SK-N-SH treated with all-trans-retinoic acid at 6 μM for 48 hours (cell line): ENCODE measurements at regions not wholly inside any gene's neighbourhood (a gene's known extent, or its start where the extent isn't known, plus 50 kb on each side); places are given as distances from the start of the nearest gene placed in this dataset.

Source experiments
- ATAC-seq: fragments of 200-7000 bp; cut with Tn5 transposase; 3 replicates; pipeline ENCODE4 v1.9.1; 2020; ENCODE audit warnings: mild to moderate bottlenecking, moderate library complexity
- ARNTL ChIP-seq: fragments of 450-650 bp; formaldehyde crosslinking; IDR thresholded peaks from 2 replicates; pipeline ENCODE4 v1.5.0; 2020; ENCODE audit warnings: low read depth, mild to moderate bottlenecking, moderate library complexity, borderline replicate concordance
- BACH2 ChIP-seq: fragments of 250-450 bp; sonication (Bioruptor Pico); IDR thresholded peaks from 2 replicates; pipeline ENCODE4 v1.9.0; 2021; ENCODE audit warnings: mild to moderate bottlenecking, borderline replicate concordance
- CSDC2 ChIP-seq: fragments of 250-450 bp; sonication (Bioruptor Pico); IDR thresholded peaks from 2 replicates; pipeline ENCODE4 v1.5.0; 2020; ENCODE audit warnings: mild to moderate bottlenecking, moderate library complexity
- CSRNP3 ChIP-seq: fragments of 250-450 bp; sonication (Bioruptor Pico); IDR thresholded peaks from 2 replicates; pipeline ENCODE4 v1.5.1; 2021; ENCODE audit warnings: mild to moderate bottlenecking, moderate library complexity
- ESRRG ChIP-seq: fragments of 250-450 bp; sonication (Bioruptor Pico); IDR thresholded peaks from 2 replicates; pipeline ENCODE4 v1.6.1; 2021; ENCODE audit warnings: mild to moderate bottlenecking
- GLIS3 ChIP-seq: fragments of 250-450 bp; sonication (Bioruptor Pico); IDR thresholded peaks from 2 replicates; pipeline ENCODE4 v1.5.0; 2020; ENCODE audit warnings: mild to moderate bottlenecking, moderate library complexity
- ISL1 ChIP-seq: fragments of 250-450 bp; sonication (Bioruptor Pico); IDR thresholded peaks from 2 replicates; pipeline ENCODE4 v2.1.2; 2022; ENCODE audit warnings: mild to moderate bottlenecking, moderate library complexity
- PATZ1 ChIP-seq: fragments of 250-450 bp; sonication (Bioruptor Pico); IDR thresholded peaks from 2 replicates; pipeline ENCODE4 v1.8.0; 2020; ENCODE audit warnings: mild to moderate bottlenecking, moderate library complexity, borderline replicate concordance
- POU6F1 ChIP-seq: fragments of 250-450 bp; sonication (Bioruptor Pico); IDR thresholded peaks from 2 replicates; pipeline ENCODE4 v1.8.0; 2021; ENCODE audit warnings: low read depth, mild to moderate bottlenecking, moderate library complexity, borderline replicate concordance
- PPARA ChIP-seq: fragments of 250-450 bp; sonication (Bioruptor Pico); IDR thresholded peaks from 2 replicates; pipeline ENCODE4 v1.5.0; 2020; ENCODE audit warnings: mild to moderate bottlenecking, borderline replicate concordance
- RARB ChIP-seq: fragments of 250-450 bp; sonication (Bioruptor Pico); IDR thresholded peaks from 2 replicates; pipeline ENCODE4 v1.8.0; 2021; ENCODE audit warnings: mild to moderate bottlenecking, moderate library complexity
- SNAI2 ChIP-seq: fragments of 250-450 bp; sonication (Bioruptor Pico); IDR thresholded peaks from 2 replicates; pipeline ENCODE4 v1.5.0; 2020; ENCODE audit warnings: mild to moderate bottlenecking, moderate library complexity
- TCF4 ChIP-seq: fragments of 250-450 bp; sonication (Bioruptor Pico); IDR thresholded peaks from 2 replicates; pipeline ENCODE4 v1.8.0; 2021; ENCODE audit warnings: mild to moderate bottlenecking, moderate library complexity, borderline replicate concordance
- TOX ChIP-seq: fragments of 250-450 bp; sonication (Bioruptor Pico); IDR thresholded peaks from 2 replicates; pipeline ENCODE4 v1.8.0; 2021; ENCODE audit warnings: mild to moderate bottlenecking, moderate library complexity, borderline replicate concordance
- TSHZ2 ChIP-seq: fragments of 250-450 bp; sonication (Bioruptor Pico); IDR thresholded peaks from 2 replicates; pipeline ENCODE4 v1.5.0; 2020; ENCODE audit warnings: mild to moderate bottlenecking, moderate library complexity
- ZC3H10 ChIP-seq: fragments of 250-450 bp; sonication (Bioruptor Pico); IDR thresholded peaks from 2 replicates; pipeline ENCODE4 v1.5.1; 2021; ENCODE audit warnings: mild to moderate bottlenecking, moderate library complexity
- ZFP30 ChIP-seq: fragments of 450-650 bp; formaldehyde crosslinking; IDR thresholded peaks from 2 replicates; pipeline ENCODE4 v1.5.0; 2022; ENCODE audit warnings: mild to moderate bottlenecking, moderate library complexity
- ZNF565 ChIP-seq: fragments of 450-650 bp; formaldehyde crosslinking; conservative IDR thresholded peaks from 2 replicates; pipeline ENCODE4 v1.5.0; 2020; ENCODE audit warnings: low read depth, mild to moderate bottlenecking, moderate library complexity

- TF ChIP-seq ARNTL (CRISPR knock-in tag) (no peak), POU6F1 (CRISPR knock-in tag) (no peak), TCF4 (no peak)
- ATAC-seq = no peak
Observed at GRCh38 chr18:53698907-53699306, 525.6 kb downstream of the MBD2 start.

- no peak for ATAC-seq
- TF ChIP-seq ZC3H10 (CRISPR knock-in tag) = no peak
- 0 out of 2 replicates have a peak, but pooled peaks have one; percentile 22 for TF ChIP-seq TCF4
Observed at GRCh38 chr18:53689886-53690285, 534.6 kb downstream of the MBD2 start.

- TF ChIP-seq GLIS3 (no peak), TSHZ2 (CRISPR knock-in tag) (no peak), BACH2 (no peak), ISL1 (CRISPR knock-in tag) (no peak), PPARA (CRISPR knock-in tag) (no peak), ARNTL (CRISPR knock-in tag) (no peak), SNAI2 (CRISPR knock-in tag) (no peak), CSDC2 (CRISPR knock-in tag) (no peak), TCF4 (no peak), CSRNP3 (no peak), RARB (no peak), TOX (CRISPR knock-in tag) (no peak), POU6F1 (CRISPR knock-in tag) (no peak), PATZ1 (CRISPR knock-in tag) (no peak), ESRRG (no peak)
- ATAC-seq = no peak
Observed at GRCh38 chr18:53686965-53687364, 537.5 kb downstream of the MBD2 start.

GRCh38 chr18:53682796-53683195 lies 541.7 kb downstream of the MBD2 start:
- no peak for ATAC-seq
- no peak for TF ChIP-seq GLIS3
- TF ChIP-seq CSRNP3 = no peak
- TF ChIP-seq ARNTL (CRISPR knock-in tag) = no peak
- no peak for TF ChIP-seq RARB
- no peak for TF ChIP-seq ZNF565 (CRISPR knock-in tag)
- no peak for TF ChIP-seq ZFP30
